ENCODE measurements at regions not wholly inside any gene's neighbourhood (a gene's known extent, or its start where the extent isn't known, plus 50 kb on each side); places are given as distances from the start of the nearest gene placed in this dataset.
"Not testable (repeated sequence)": the region's sequence is repeated elsewhere in the genome, so short reads cannot be mapped to it uniquely, and the experiment has no call there.

DNA sequence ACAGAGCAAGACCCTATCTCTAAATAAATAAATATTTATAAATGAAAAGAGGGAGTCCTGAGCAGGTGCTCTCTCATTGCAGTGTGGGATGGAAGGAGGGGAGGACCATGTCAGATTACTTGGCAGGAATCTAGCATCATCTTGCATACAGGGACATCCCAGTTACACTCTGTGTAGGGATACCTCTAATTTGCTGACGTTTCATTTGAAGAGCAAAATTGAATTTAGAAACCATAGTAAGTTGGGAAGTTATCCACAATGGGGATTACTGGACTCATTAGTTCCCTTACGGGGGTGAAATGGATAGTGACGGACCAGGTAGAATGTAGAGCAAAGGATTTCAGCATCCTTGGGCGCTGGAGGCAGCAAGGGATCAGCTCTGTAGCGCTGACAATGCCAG, 52.1 kb downstream of the ARHGEF18 start:
- H3K27ac ChIP-seq (ENCODE audit: low read length): no peak overlapping the region
- no peaks in the 10 kb centered on the region for H3K9me3 ChIP-seq (ENCODE audit: control insufficient read depth, low read depth, low read length)
- H3K4me1 ChIP-seq (ENCODE audit: control insufficient read depth, insufficient read depth, low read length): peaks cover 11% of the 10 kb centered on the region
- DNase-seq: no peak
- H3K36me3 ChIP-seq (ENCODE audit: control insufficient read depth, insufficient read depth, low read length): peaks cover 16% of the 10 kb centered on the region
- H3K4me3 ChIP-seq (ENCODE audit: low read length): no peak overlapping the region
- no CpG with 5 or more reads among the region's 5 CpGs for WGBS (ENCODE audit: insufficient coverage, low lambda C conversion rate)
- no peaks in the 10 kb centered on the region for H3K27me3 ChIP-seq (ENCODE audit: control insufficient read depth, insufficient read depth, low read length)

DNA sequence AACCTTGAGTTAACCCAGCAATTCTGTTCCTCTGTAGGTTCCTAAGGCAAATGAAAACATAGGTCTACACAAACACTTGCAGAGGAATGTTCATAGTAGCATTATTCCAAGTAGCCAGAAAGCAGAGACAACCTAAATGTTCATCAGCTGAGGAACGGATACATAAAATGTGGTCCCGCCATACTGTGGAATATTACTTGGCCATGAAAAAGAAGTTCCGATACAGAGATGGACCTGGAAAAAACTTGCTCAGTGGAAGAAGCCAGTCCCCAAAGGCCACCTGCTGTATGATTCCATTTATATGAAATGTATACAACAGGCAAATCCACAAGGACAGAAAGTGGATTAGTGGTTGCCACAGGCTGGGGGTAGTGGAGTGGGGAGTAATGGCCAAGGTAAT, 53.0 kb downstream of the ARHGEF18 start:
- DNase-seq: no peak
- Histone ChIP-seq H3K27me3 (ENCODE audit: control insufficient read depth, insufficient read depth, low read length) (no peaks in the 10 kb centered on the region), H3K27ac (ENCODE audit: low read length) (no peak overlapping the region), H3K36me3 (ENCODE audit: control insufficient read depth, insufficient read depth, low read length) (peaks cover 16% of the 10 kb centered on the region), H3K9me3 (ENCODE audit: control insufficient read depth, low read depth, low read length) (no peaks in the 10 kb centered on the region), H3K4me1 (ENCODE audit: control insufficient read depth, insufficient read depth, low read length) (peaks cover 8% of the 10 kb centered on the region), H3K4me3 (ENCODE audit: low read length) (no peak overlapping the region)
- no CpG with 5 or more reads among the region's 3 CpGs for WGBS (ENCODE audit: insufficient coverage, low lambda C conversion rate)

DNA sequence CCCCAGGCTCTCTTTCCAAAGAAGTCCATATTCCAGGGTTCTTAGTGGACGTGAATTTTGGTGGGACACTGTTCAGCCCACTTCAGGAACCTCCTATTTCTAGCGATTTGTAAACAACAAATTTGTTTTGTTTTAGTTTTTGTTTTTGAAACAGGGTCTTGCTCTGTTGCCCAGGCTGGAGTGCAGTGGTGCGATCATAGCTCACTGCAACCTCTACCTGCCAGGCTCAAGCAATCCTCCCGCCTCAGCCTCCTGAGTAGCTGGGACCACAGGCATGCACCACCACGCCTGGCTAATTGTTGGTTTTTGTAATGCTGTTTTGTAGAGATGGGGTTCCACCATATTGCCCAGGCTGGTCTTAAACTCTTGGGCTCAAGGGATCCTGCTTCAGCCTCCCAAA, 56.7 kb downstream of the ARHGEF18 start:
- not testable (repeated sequence) for H3K9me3 ChIP-seq (ENCODE audit: control insufficient read depth, low read depth, low read length); H3K27me3 ChIP-seq (ENCODE audit: control insufficient read depth, insufficient read depth, low read length); H3K27ac ChIP-seq (ENCODE audit: low read length); H3K4me1 ChIP-seq (ENCODE audit: control insufficient read depth, insufficient read depth, low read length); H3K4me3 ChIP-seq (ENCODE audit: low read length); DNase-seq
- no CpG with 5 or more reads among the region's 5 CpGs for WGBS (ENCODE audit: insufficient coverage, low lambda C conversion rate)
- H3K36me3 ChIP-seq (ENCODE audit: control insufficient read depth, insufficient read depth, low read length): peaks cover 12% of the 10 kb centered on the region

DNA sequence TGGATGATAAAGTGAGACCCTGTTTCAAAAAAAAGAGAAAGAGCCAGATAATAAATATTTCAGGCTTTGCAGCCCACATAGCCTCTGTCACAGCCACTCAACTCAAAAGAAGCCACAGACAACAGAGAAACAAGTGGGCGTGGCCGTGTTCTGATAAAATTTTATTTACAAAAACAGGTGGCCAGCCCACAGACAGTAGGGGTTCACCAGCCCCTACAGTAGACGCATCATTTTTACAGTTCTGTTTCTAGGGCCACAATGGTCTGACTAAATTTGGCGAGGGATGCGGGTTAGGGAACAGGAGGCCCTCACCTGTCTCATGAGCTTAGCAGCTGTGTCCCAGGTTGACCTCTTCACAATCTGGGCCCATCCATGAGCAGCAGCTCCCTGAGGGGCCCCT, 59.5 kb downstream of the ARHGEF18 start:
- H3K27ac ChIP-seq (ENCODE audit: low read length): no peak overlapping the region
- DNase-seq: no peak
- WGBS (ENCODE audit: insufficient coverage, low lambda C conversion rate): no CpG with 5 or more reads among the region's 5 CpGs

DNA sequence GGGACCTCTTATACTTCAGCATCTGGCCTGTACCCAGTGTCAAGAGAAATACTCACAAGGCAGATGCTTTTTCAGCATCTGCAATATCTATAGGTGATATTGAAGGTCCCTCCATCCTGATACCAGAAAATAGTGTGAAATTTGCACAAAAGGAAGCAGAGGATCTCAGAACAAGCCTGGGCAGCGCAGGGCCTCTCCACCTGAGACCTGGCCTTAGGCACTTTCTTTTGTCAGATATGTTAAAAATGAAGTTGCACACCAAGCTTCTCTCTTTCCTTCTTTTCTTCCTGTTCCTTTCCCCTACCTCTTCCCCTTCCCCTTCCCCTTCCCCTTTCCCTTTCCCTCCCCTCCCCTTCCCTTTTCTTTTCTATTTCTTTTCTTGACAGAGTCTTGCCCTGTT, 62.2 kb downstream of the ARHGEF18 start:
- WGBS (ENCODE audit: insufficient coverage, low lambda C conversion rate): no CpG with 5 or more reads among the region's 1 CpG

More for the DNA sequence above, 59.5 kb downstream of the ARHGEF18 start:
- H3K4me1 ChIP-seq (ENCODE audit: control insufficient read depth, insufficient read depth, low read length): no peaks in the 10 kb centered on the region
- H3K9me3 ChIP-seq (ENCODE audit: control insufficient read depth, low read depth, low read length): no peaks in the 10 kb centered on the region
- no peak overlapping the region for H3K4me3 ChIP-seq (ENCODE audit: low read length)
- H3K36me3 ChIP-seq (ENCODE audit: control insufficient read depth, insufficient read depth, low read length): peaks cover 8% of the 10 kb centered on the region
- H3K27me3 ChIP-seq (ENCODE audit: control insufficient read depth, insufficient read depth, low read length): no peaks in the 10 kb centered on the region

DNA sequence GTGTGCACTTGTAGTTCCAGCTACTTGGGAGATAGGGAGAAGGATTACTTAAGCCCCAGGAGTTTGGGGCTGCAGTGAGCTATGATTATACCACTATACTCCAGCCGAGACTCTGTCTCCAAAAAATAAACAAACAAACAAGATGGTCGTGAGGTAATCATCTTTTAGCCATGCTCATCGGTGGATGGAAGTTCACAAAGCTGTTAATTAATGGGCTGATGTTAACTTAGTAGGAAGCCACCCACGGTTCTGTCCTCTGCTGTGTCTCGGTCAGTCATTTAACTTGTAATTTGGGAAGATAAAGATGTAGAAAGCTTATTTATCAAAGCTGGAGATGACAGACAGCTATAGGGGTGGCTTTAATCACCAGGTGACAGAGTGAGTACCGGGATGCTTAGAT, 64.9 kb downstream of the ARHGEF18 start:
- peaks cover 8% of the 10 kb centered on the region for H3K4me1 ChIP-seq (ENCODE audit: control insufficient read depth, insufficient read depth, low read length)
- WGBS (ENCODE audit: insufficient coverage, low lambda C conversion rate): 83% methylated on average over 1 of the region's 6 CpGs
- DNase-seq: no peak
- no peak overlapping the region for H3K27ac ChIP-seq (ENCODE audit: low read length)
- peaks cover 2% of the 10 kb centered on the region for H3K36me3 ChIP-seq (ENCODE audit: control insufficient read depth, insufficient read depth, low read length)
- no peaks in the 10 kb centered on the region for H3K9me3 ChIP-seq (ENCODE audit: control insufficient read depth, low read depth, low read length)
- H3K27me3 ChIP-seq (ENCODE audit: control insufficient read depth, insufficient read depth, low read length): no peaks in the 10 kb centered on the region
- no peak overlapping the region for H3K4me3 ChIP-seq (ENCODE audit: low read length)

More for the DNA sequence above, 62.2 kb downstream of the ARHGEF18 start:
- DNase-seq: no peak
- Histone ChIP-seq H3K36me3 (ENCODE audit: control insufficient read depth, insufficient read depth, low read length) (peaks cover 2% of the 10 kb centered on the region), H3K9me3 (ENCODE audit: control insufficient read depth, low read depth, low read length) (no peaks in the 10 kb centered on the region), H3K27me3 (ENCODE audit: control insufficient read depth, insufficient read depth, low read length) (no peaks in the 10 kb centered on the region), H3K4me3 (ENCODE audit: low read length) (no peak overlapping the region), H3K27ac (ENCODE audit: low read length) (no peak overlapping the region), H3K4me1 (ENCODE audit: control insufficient read depth, insufficient read depth, low read length) (peaks cover 8% of the 10 kb centered on the region)

DNA sequence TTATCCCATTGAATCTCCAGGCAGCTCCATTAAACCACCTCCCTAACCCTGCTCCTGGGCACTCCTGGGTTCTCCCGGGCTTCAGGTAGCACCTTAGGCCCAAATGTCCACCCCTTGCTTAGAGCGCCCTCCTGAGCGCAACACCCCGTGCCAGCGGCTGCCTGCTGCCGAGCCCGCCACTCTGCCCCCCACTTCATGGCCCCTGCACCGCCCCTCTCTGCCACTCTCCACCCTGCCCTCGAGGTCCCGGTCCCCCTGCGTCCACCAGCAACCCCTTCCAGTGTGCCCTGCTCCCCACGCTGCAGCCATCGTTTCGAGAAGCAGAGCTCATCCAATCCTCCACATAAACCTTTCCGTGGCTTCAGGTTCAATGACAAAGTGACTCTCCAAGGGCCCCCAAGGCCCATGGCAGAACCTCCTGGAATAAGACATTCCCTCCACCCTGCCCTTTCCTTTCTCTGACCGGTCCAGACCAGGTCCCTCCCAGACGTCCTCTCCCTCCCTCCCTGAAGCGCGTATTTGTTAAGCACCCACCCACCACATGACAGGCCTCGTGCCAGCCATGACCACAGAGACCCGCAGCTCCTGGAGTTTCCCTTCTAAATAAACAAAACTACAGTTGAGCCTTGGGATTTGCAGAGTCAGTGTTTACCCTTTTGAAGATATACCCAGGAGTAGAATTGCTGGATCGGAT, 66.6 kb downstream of the ARHGEF18 start:
- 100% methylated on average over 1 of the region's 22 CpGs for WGBS (ENCODE audit: insufficient coverage, low lambda C conversion rate)
- Histone ChIP-seq H3K36me3 (ENCODE audit: control insufficient read depth, insufficient read depth, low read length) (peaks cover 5% of the 10 kb centered on the region), H3K27ac (ENCODE audit: low read length) (no peak overlapping the region), H3K9me3 (ENCODE audit: control insufficient read depth, low read depth, low read length) (no peaks in the 10 kb centered on the region), H3K4me3 (ENCODE audit: low read length) (no peak overlapping the region), H3K4me1 (ENCODE audit: control insufficient read depth, insufficient read depth, low read length) (peaks cover 8% of the 10 kb centered on the region), H3K27me3 (ENCODE audit: control insufficient read depth, insufficient read depth, low read length) (no peaks in the 10 kb centered on the region)
- DNase-seq: peak in 1 of 2 donors; percentile 41

DNA sequence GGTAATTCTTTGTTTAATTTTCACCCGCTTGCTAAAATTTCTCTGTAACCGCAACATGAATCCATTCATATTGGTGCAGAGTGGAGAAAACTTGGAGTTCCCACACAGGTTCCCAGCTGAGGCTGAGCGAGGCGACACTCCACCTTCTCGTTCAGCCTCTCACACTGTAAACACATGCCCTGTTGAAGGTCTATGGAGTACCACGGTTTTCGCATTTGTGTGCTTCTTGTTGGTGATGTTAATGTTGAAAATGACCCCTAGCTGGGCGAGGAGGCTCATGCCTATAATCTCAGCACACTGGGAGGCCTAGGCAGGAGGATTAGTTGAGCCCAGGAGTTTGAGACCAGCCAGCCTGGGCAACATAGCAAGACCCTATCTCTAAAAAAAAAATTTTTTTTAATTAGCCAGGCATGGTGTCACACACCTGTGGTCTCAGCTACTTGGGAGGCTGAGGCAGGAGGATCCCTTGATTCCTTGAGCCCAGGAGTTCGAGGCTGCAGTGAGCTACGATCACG, 67.2 kb downstream of the ARHGEF18 start:
- no peak for DNase-seq
- Histone ChIP-seq H3K9me3 (ENCODE audit: control insufficient read depth, low read depth, low read length) (no peaks in the 10 kb centered on the region), H3K4me1 (ENCODE audit: control insufficient read depth, insufficient read depth, low read length) (peaks cover 8% of the 10 kb centered on the region), H3K36me3 (ENCODE audit: control insufficient read depth, insufficient read depth, low read length) (peaks cover 8% of the 10 kb centered on the region), H3K27me3 (ENCODE audit: control insufficient read depth, insufficient read depth, low read length) (no peaks in the 10 kb centered on the region), H3K4me3 (ENCODE audit: low read length) (no peak overlapping the region), H3K27ac (ENCODE audit: low read length) (no peak overlapping the region)
- whole genome bisulfite sequencing (ENCODE audit: insufficient coverage, low lambda C conversion rate): no CpG with 5 or more reads among the region's 11 CpGs

DNA sequence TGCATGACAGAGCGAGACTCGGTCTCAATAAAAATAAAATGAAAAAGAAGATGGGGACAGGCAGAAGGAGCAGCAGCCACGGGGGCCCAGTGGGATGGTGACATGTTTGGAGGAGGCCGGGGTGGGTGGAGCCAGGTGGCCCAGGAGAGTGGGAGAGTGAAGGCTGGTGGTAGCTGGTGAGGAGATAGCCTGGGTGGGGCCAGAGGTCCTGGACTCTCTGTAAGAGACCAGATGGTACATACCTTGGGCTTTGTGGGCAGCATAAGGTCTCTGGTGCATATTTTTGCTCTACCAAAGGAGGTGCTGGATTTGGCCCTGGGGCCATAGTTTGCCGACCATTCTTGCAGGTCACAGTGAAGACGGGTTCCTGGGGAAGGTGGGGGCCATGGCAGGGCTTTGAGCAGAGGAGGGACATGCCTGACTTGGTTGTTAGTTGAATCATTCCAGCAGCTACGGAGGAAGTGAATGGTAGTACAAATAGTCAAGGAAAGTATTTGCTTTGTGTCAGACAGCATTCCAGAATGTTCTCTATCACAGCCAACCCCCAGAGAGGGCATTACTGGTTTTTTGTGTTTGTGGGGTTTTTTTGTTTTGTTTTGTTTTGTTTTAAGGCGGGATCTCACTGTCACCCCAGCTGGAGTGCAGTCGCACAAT, 69.1 kb downstream of the ARHGEF18 start:
- Histone ChIP-seq H3K4me3 (ENCODE audit: low read length) (no peak overlapping the region), H3K27ac (ENCODE audit: low read length) (no peak overlapping the region), H3K9me3 (ENCODE audit: control insufficient read depth, low read depth, low read length) (no peaks in the 10 kb centered on the region), H3K4me1 (ENCODE audit: control insufficient read depth, insufficient read depth, low read length) (peaks cover 8% of the 10 kb centered on the region), H3K36me3 (ENCODE audit: control insufficient read depth, insufficient read depth, low read length) (peaks cover 17% of the 10 kb centered on the region), H3K27me3 (ENCODE audit: control insufficient read depth, insufficient read depth, low read length) (no peaks in the 10 kb centered on the region)
- WGBS (ENCODE audit: insufficient coverage, low lambda C conversion rate): 100% methylated on average over 2 of the region's 9 CpGs
- no peak for DNase-seq

DNA sequence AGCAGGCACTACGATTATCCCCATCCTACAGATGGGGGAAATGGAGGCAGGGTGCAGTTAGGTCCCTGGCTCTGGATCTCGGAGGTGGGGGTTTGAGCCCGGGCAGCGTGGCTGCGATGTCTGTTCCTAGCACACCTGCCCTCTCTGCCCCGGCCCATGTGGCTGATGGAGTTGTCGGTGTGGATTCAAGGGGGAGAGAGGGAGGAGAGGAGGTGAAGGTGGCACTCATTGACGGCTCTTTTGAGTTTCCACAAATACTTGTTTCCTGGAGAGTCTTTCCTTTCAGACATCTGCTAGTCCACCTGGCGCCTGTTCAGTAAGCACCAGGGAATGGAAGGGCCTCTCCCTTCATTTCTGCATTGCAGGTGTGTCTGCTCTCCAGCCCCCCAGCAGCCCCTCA, 69.9 kb downstream of the ARHGEF18 start:
- Histone ChIP-seq H3K27me3 (ENCODE audit: control insufficient read depth, insufficient read depth, low read length) (no peaks in the 10 kb centered on the region), H3K4me1 (ENCODE audit: control insufficient read depth, insufficient read depth, low read length) (peaks cover 8% of the 10 kb centered on the region), H3K9me3 (ENCODE audit: control insufficient read depth, low read depth, low read length) (no peaks in the 10 kb centered on the region), H3K4me3 (ENCODE audit: low read length) (no peak overlapping the region), H3K27ac (ENCODE audit: low read length) (no peak overlapping the region), H3K36me3 (ENCODE audit: control insufficient read depth, insufficient read depth, low read length) (peaks cover 17% of the 10 kb centered on the region)
- WGBS (ENCODE audit: insufficient coverage, low lambda C conversion rate): no CpG with 5 or more reads among the region's 9 CpGs
- DNase-seq: no peak
